ENCODE measurements at regions not wholly inside any gene's neighbourhood (a gene's known extent, or its start where the extent isn't known, plus 50 kb on each side); places are given as distances from the start of the nearest gene placed in this dataset.

DNA sequence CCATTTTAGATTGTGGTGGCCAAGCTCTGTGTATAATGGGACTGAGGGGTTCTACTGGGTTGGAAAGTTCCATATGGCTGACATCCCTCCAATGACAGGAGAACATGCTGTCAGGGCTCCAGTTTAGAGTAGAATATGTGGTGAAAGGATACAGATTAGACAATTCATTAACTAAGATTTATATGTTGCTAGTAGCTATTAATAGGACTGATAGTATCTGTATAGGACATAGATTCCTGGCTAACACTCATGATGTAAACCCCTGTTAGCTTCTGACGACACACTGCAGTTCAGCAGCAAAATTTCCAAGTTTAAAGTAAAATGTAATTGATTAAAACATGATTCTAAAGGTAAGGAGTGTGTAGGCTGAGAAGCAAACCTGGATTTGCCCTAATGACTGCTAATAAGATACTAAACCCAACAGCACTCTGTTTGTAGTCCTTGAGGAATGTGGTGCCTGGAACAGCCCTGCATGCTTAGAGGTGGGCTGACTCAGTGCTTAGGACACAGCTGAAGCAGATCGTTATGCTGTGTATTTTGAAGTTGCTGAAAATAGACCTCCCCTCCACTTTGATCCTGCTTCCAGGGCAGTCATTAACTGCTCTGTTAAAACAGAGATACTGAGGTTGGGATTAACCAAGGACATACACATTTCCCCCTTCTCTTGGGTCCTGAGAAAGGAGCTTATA, 1129.6 kb downstream of the SORCS3 start:
- Histone ChIP-seq H3K9me3 (ENCODE audit: control insufficient read depth in 1 of 2, insufficient read depth in 1 of 2, low read length in 2 of 2) (no peaks in the 10 kb centered on the region), H3K27ac (ENCODE audit: low read depth in 1 of 2, low read length in 2 of 2) (no peak overlapping the region), H3K4me1 (ENCODE audit: insufficient read depth, low read length) (no peaks in the 10 kb centered on the region), H3K4me3 (ENCODE audit: low read length) (no peak overlapping the region), H3K36me3 (ENCODE audit: insufficient read depth, low read length) (no peaks in the 10 kb centered on the region), H3K27me3 (ENCODE audit: control insufficient read depth in 1 of 2, insufficient read depth in 2 of 2, low read length in 2 of 2) (no peaks in the 10 kb centered on the region)
- CTCF ChIA-PET: no interaction called here
- H3K4me3 Mint-ChIP-seq: no peak overlapping the region
- ATAC-seq (ENCODE audit: poor library complexity) (no peak), DNase-seq (no peak)
- no peaks in the 10 kb centered on the region for H3K27me3 Mint-ChIP-seq
- H3K36me3 Mint-ChIP-seq (ENCODE audit: low read depth): no peaks in the 10 kb centered on the region
- POLR2A ChIA-PET: no interaction called here
- H3K27ac Mint-ChIP-seq: no peak overlapping the region
- no peaks in the 10 kb centered on the region for H3K4me1 Mint-ChIP-seq (ENCODE audit: low read depth)
- TF ChIP-seq, protein P1, sequence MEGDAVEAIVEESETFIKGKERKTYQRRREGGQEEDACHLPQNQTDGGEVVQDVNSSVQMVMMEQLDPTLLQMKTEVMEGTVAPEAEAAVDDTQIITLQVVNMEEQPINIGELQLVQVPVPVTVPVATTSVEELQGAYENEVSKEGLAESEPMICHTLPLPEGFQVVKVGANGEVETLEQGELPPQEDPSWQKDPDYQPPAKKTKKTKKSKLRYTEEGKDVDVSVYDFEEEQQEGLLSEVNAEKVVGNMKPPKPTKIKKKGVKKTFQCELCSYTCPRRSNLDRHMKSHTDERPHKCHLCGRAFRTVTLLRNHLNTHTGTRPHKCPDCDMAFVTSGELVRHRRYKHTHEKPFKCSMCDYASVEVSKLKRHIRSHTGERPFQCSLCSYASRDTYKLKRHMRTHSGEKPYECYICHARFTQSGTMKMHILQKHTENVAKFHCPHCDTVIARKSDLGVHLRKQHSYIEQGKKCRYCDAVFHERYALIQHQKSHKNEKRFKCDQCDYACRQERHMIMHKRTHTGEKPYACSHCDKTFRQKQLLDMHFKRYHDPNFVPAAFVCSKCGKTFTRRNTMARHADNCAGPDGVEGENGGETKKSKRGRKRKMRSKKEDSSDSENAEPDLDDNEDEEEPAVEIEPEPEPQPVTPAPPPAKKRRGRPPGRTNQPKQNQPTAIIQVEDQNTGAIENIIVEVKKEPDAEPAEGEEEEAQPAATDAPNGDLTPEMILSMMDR (IDR thresholded peaks at IDR 0.05): no peak
- intact Hi-C loops (cut with DNase I, micrococcal nuclease): no loop called here
- H3K9me3 Mint-ChIP-seq: peaks cover 3% of the 10 kb centered on the region

DNA sequence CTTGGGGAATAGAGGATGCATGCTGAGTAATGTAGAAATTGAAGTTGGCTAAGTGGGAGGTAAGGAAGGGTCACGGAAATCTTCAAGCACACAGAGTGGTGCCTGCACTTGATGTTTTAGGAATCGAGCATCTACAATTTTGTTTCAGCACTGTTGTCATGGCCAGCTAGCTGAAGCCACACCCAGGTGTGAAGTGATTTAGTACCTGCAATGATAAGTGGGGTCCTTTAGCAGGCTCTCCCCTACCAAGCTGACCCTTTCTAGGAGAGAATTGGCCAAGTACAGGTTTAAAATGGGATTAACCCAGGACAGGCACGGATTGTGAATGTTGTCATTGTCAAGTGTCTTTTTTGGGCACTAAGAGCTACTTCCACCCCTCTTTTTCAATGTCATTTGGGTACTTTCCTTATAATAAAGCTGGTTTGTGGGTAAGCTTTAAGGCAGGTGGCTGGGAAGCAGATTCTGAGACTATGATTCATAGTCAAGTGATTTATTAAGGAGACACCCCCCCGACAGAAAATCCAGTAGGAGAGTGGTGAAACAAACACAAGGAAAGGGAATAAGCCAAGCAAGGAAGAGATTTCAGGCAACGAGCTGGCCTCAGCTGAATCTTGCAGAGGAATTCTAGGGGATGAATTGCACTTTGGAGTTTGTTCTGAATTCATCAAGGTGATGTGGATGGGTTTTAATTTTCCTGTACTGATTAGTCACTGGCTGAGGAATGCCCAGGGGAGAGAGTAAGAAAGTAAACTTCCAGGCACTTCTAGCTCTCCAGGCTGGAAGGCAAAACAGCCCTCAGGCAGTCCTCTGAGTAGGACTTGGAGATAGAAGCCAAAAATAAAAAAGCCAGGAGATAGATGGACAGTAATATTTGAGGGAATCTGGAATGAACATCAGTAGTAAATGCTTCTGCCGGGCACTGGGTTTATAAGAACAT, 1128.4 kb downstream of the SORCS3 start:
- intact Hi-C loops (cut with DNase I, micrococcal nuclease): no loop called here
- POLR2A ChIA-PET: no interaction called here
- Mint-ChIP-seq H3K9me3 (no peaks in the 10 kb centered on the region), H3K4me1 (ENCODE audit: low read depth) (no peaks in the 10 kb centered on the region), H3K27ac (no peak overlapping the region), H3K36me3 (ENCODE audit: low read depth) (no peaks in the 10 kb centered on the region), H3K27me3 (no peaks in the 10 kb centered on the region), H3K4me3 (no peak overlapping the region)
- DNase-seq (no peak), ATAC-seq (ENCODE audit: poor library complexity) (no peak)
- Histone ChIP-seq H3K27ac (ENCODE audit: low read depth in 1 of 2, low read length in 2 of 2) (no peak overlapping the region), H3K4me3 (ENCODE audit: low read length) (no peak overlapping the region), H3K27me3 (ENCODE audit: control insufficient read depth in 1 of 2, insufficient read depth in 2 of 2, low read length in 2 of 2) (no peaks in the 10 kb centered on the region), H3K9me3 (ENCODE audit: control insufficient read depth in 1 of 2, insufficient read depth in 1 of 2, low read length in 2 of 2) (no peaks in the 10 kb centered on the region), H3K4me1 (ENCODE audit: insufficient read depth, low read length) (no peaks in the 10 kb centered on the region), H3K36me3 (ENCODE audit: insufficient read depth, low read length) (no peaks in the 10 kb centered on the region)
- TF ChIP-seq, protein P1 (IDR thresholded peaks at IDR 0.05): no peak
- CTCF ChIA-PET: no interaction called here

DNA sequence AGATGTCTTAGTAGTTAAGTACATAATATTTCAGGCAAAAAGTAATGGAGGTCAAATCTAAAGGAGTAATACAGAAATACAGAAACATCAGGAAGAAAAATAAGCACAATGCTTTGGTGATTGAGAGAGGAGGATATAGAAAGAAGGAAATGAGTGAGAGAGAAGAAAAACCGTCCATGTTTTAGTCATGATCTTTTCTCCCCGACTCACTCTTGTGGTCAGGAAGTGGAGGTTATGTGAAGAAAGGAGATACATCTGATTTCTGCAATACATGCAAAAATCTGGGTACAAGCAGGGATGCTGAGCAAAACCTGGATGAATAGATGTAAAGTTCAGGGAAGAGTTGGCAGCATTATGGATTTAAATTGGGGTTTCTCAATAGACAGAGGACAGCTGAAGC, 1122.5 kb downstream of the SORCS3 start:
- H3K4me3 Mint-ChIP-seq: no peak overlapping the region
- CTCF ChIA-PET: no interaction called here
- H3K27me3 ChIP-seq (ENCODE audit: control insufficient read depth in 1 of 2, insufficient read depth in 2 of 2, low read length in 2 of 2): no peaks in the 10 kb centered on the region
- no peaks in the 10 kb centered on the region for H3K27me3 Mint-ChIP-seq
- H3K4me1 Mint-ChIP-seq (ENCODE audit: low read depth): no peaks in the 10 kb centered on the region
- TF ChIP-seq, protein P1 (IDR thresholded peaks at IDR 0.05): no peak
- H3K27ac ChIP-seq (ENCODE audit: low read depth in 1 of 2, low read length in 2 of 2): no peak overlapping the region
- peaks cover 7% of the 10 kb centered on the region for H3K9me3 Mint-ChIP-seq
- no peak overlapping the region for H3K27ac Mint-ChIP-seq
- ATAC-seq (ENCODE audit: poor library complexity): no peak
- no peaks in the 10 kb centered on the region for H3K4me1 ChIP-seq (ENCODE audit: insufficient read depth, low read length)
- no peak overlapping the region for H3K4me3 ChIP-seq (ENCODE audit: low read length)
- no peaks in the 10 kb centered on the region for H3K9me3 ChIP-seq (ENCODE audit: control insufficient read depth in 1 of 2, insufficient read depth in 1 of 2, low read length in 2 of 2)
- no peaks in the 10 kb centered on the region for H3K36me3 ChIP-seq (ENCODE audit: insufficient read depth, low read length)
- intact Hi-C loops (cut with DNase I, micrococcal nuclease): no loop called here
- H3K36me3 Mint-ChIP-seq (ENCODE audit: low read depth): no peaks in the 10 kb centered on the region
- DNase-seq: no peak
- POLR2A ChIA-PET: no interaction called here
